ENCODE measurements at regions not wholly inside any gene's neighbourhood (a gene's known extent, or its start where the extent isn't known, plus 50 kb on each side); places are given as distances from the start of the nearest gene placed in this dataset.

- DNase-seq (no peak), ATAC-seq (no peak)
- ChIA-PET CTCF (no interaction called here), POLR2A (no interaction called here)
- H3K27me3 Mint-ChIP-seq: peaks cover 2% of the 10 kb centered on the region
- H3K4me3 Mint-ChIP-seq: no peak overlapping the region
- peaks cover 3% of the 10 kb centered on the region for H3K9me3 Mint-ChIP-seq
- intact Hi-C loops (cut with micrococcal nuclease): no loop called here
- H3K27ac Mint-ChIP-seq: no peak overlapping the region
- no peaks in the 10 kb centered on the region for H3K36me3 Mint-ChIP-seq (ENCODE audit: low read depth)
- H3K4me1 Mint-ChIP-seq (ENCODE audit: low read depth): no peaks in the 10 kb centered on the region
- TF ChIP-seq CTCF (IDR thresholded peaks at IDR 0.05): no peak
Observed at GRCh38 chr10:130647341-130647740, 511.1 kb downstream of the GLRX3 start.

- no peak overlapping the region for H3K4me3 Mint-ChIP-seq
- H3K27me3 Mint-ChIP-seq: peaks cover 2% of the 10 kb centered on the region
- H3K4me1 Mint-ChIP-seq (ENCODE audit: low read depth): no peaks in the 10 kb centered on the region
- H3K9me3 Mint-ChIP-seq: peaks cover 3% of the 10 kb centered on the region
- ATAC-seq: no peak
- intact Hi-C loops (cut with micrococcal nuclease): no loop called here
- H3K36me3 Mint-ChIP-seq (ENCODE audit: low read depth): no peaks in the 10 kb centered on the region
- POLR2A ChIA-PET: no interaction called here
- no peak overlapping the region for H3K27ac Mint-ChIP-seq
- TF ChIP-seq CTCF (IDR thresholded peaks at IDR 0.05): no peak
- no peak for DNase-seq
- CTCF ChIA-PET: no interaction called here
Observed at GRCh38 chr10:130648807-130649206, 512.6 kb downstream of the GLRX3 start.

- Mint-ChIP-seq H3K4me3 (no peak overlapping the region), H3K4me1 (ENCODE audit: low read depth) (no peaks in the 10 kb centered on the region), H3K27ac (no peak overlapping the region), H3K27me3 (peaks cover 2% of the 10 kb centered on the region), H3K36me3 (ENCODE audit: low read depth) (no peaks in the 10 kb centered on the region), H3K9me3 (peaks cover 3% of the 10 kb centered on the region)
- POLR2A ChIA-PET: no interaction called here
- CTCF ChIA-PET: no interaction called here
- no peak for TF ChIP-seq CTCF (IDR thresholded peaks at IDR 0.05)
- intact Hi-C loops (cut with micrococcal nuclease): no loop called here
- ATAC-seq (no peak), DNase-seq (no peak)
Observed at GRCh38 chr10:130652544-130652943, 516.4 kb downstream of the GLRX3 start.

- H3K4me3 Mint-ChIP-seq: no peak overlapping the region
- ChIA-PET POLR2A (no interaction called here), CTCF (no interaction called here)
- no peak for TF ChIP-seq CTCF (IDR thresholded peaks at IDR 0.05)
- intact Hi-C loops (cut with micrococcal nuclease): no loop called here
- DNase-seq (no peak), ATAC-seq (no peak)
- H3K36me3 Mint-ChIP-seq (ENCODE audit: low read depth): no peaks in the 10 kb centered on the region
- no peaks in the 10 kb centered on the region for H3K4me1 Mint-ChIP-seq (ENCODE audit: low read depth)
- H3K27ac Mint-ChIP-seq: no peak overlapping the region
- peaks cover 2% of the 10 kb centered on the region for H3K27me3 Mint-ChIP-seq
- peaks cover 3% of the 10 kb centered on the region for H3K9me3 Mint-ChIP-seq
Observed at GRCh38 chr10:130652964-130653578, 516.9 kb downstream of the GLRX3 start.

GRCh38 chr10:130654726-130655125, 518.5 kb downstream of the GLRX3 start:
- H3K27ac Mint-ChIP-seq: no peak overlapping the region
- ATAC-seq (no peak), DNase-seq (no peak)
- no peaks in the 10 kb centered on the region for H3K9me3 Mint-ChIP-seq
- ChIA-PET POLR2A (no interaction called here), CTCF (no interaction called here)
- no peaks in the 10 kb centered on the region for H3K36me3 Mint-ChIP-seq (ENCODE audit: low read depth)
- intact Hi-C loops (cut with micrococcal nuclease): no loop called here
- no peak for TF ChIP-seq CTCF (IDR thresholded peaks at IDR 0.05)
- no peaks in the 10 kb centered on the region for H3K4me1 Mint-ChIP-seq (ENCODE audit: low read depth)
- H3K4me3 Mint-ChIP-seq: no peak overlapping the region
- H3K27me3 Mint-ChIP-seq: no peaks in the 10 kb centered on the region

Data from activated CD8-positive, alpha-beta T cell treated with anti-CD3 and anti-CD28 coated beads for 36 hours (primary cell).